ENCODE measurements at regions not wholly inside any gene's neighbourhood (a gene's known extent, or its start where the extent isn't known, plus 50 kb on each side); places are given as distances from the start of the nearest gene placed in this dataset.
A peak's percentile ranks its signal among the peaks of the same experiment; 100 is the strongest.

DNA sequence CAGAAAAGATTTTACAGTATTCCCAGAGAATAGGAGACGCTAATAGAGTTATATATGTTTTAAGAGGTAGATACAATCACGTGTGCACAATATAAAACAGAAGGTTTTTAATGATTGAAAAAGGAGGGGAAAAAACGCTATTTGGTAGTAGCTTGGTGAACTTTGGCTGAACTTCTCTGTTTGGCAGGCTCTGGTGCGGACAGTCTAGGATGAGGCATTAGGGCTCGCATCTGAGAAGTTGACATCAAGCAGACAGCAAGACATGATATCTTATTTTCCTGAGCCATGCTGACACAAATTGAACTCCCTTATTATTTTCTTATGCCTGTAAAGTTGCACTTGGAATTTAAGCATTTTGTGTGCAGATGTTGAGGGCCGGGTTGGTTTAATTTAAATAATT, 176.6 kb downstream of the EN1 start:
- peak; percentile 88 for DNase-seq (ENCODE audit: low read depth)
- Mint-ChIP-seq H3K4me1 (ENCODE audit: low read depth, unreplicated experiment) (peaks cover 36% of the 10 kb centered on the region), H3K27ac (ENCODE audit: unreplicated experiment) (no peak overlapping the region), H3K9me3 (ENCODE audit: unreplicated experiment) (peaks cover 3% of the 10 kb centered on the region), H3K36me3 (ENCODE audit: low read depth, unreplicated experiment) (no peaks in the 10 kb centered on the region), H3K4me3 (ENCODE audit: unreplicated experiment) (no peak overlapping the region), H3K27me3 (ENCODE audit: low read depth, unreplicated experiment) (peaks cover 6% of the 10 kb centered on the region)
- H3K36me3 ChIP-seq (ENCODE audit: insufficient read depth, low read length), result no peaks in the 10 kb centered on the region
- H3K4me3 ChIP-seq (ENCODE audit: insufficient read depth, low read depth, low read length), result no peak overlapping the region
- peak overlapping the region; percentile 8 for H3K4me2 ChIP-seq (ENCODE audit: low read length)
- no peaks in the 10 kb centered on the region for H3K79me2 ChIP-seq (ENCODE audit: insufficient read depth, low read length)
- H3K9ac ChIP-seq (ENCODE audit: low read length), result no peak overlapping the region
- no peak overlapping the region for H3K27ac ChIP-seq (ENCODE audit: low read depth, low read length)
- H3K27me3 ChIP-seq (ENCODE audit: insufficient read depth, low read length), result no peaks in the 10 kb centered on the region
- H3K9me3 ChIP-seq (ENCODE audit: insufficient read depth, low read depth, low read length), result no peaks in the 10 kb centered on the region
- FAIRE-seq, result peak; percentile 76
- H3K4me1 ChIP-seq (ENCODE audit: insufficient read depth, low read length), result peaks cover 42% of the 10 kb centered on the region
- no peak overlapping the region for H2AFZ ChIP-seq (ENCODE audit: low read depth, low read length)
- H4K20me1 ChIP-seq (ENCODE audit: insufficient read depth, low read length), result no peaks in the 10 kb centered on the region
- TF ChIP-seq, protein P1, sequence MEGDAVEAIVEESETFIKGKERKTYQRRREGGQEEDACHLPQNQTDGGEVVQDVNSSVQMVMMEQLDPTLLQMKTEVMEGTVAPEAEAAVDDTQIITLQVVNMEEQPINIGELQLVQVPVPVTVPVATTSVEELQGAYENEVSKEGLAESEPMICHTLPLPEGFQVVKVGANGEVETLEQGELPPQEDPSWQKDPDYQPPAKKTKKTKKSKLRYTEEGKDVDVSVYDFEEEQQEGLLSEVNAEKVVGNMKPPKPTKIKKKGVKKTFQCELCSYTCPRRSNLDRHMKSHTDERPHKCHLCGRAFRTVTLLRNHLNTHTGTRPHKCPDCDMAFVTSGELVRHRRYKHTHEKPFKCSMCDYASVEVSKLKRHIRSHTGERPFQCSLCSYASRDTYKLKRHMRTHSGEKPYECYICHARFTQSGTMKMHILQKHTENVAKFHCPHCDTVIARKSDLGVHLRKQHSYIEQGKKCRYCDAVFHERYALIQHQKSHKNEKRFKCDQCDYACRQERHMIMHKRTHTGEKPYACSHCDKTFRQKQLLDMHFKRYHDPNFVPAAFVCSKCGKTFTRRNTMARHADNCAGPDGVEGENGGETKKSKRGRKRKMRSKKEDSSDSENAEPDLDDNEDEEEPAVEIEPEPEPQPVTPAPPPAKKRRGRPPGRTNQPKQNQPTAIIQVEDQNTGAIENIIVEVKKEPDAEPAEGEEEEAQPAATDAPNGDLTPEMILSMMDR (IDR thresholded peaks at IDR 0.05; ENCODE audit: insufficient read depth, low read depth, low read length), result no peak
- no peak for TF ChIP-seq EZH2 (IDR thresholded peaks at IDR 0.05; ENCODE audit: insufficient read depth, low read length)

GRCh38 chr2:118670276-118670675, 177.2 kb downstream of the EN1 start:
- H3K27ac ChIP-seq (ENCODE audit: low read depth, low read length), result peak overlapping the region; percentile 99
- no peak for FAIRE-seq
- H3K4me2 ChIP-seq (ENCODE audit: low read length), result peak overlapping the region; percentile 74
- no peaks in the 10 kb centered on the region for H3K27me3 ChIP-seq (ENCODE audit: insufficient read depth, low read length)
- H3K36me3 ChIP-seq (ENCODE audit: insufficient read depth, low read length), result no peaks in the 10 kb centered on the region
- no peaks in the 10 kb centered on the region for H3K9me3 ChIP-seq (ENCODE audit: insufficient read depth, low read depth, low read length)
- peak; percentile 61 for DNase-seq (ENCODE audit: low read depth)
- Mint-ChIP-seq H3K4me1 (ENCODE audit: low read depth, unreplicated experiment) (peaks cover 38% of the 10 kb centered on the region), H3K27me3 (ENCODE audit: low read depth, unreplicated experiment) (peaks cover 5% of the 10 kb centered on the region), H3K36me3 (ENCODE audit: low read depth, unreplicated experiment) (no peaks in the 10 kb centered on the region), H3K4me3 (ENCODE audit: unreplicated experiment) (no peak overlapping the region), H3K27ac (ENCODE audit: unreplicated experiment) (peak overlapping the region; percentile 5), H3K9me3 (ENCODE audit: unreplicated experiment) (peaks cover 3% of the 10 kb centered on the region)
- peak overlapping the region; percentile 79 for H3K9ac ChIP-seq (ENCODE audit: low read length)
- TF ChIP-seq, protein P1 (IDR thresholded peaks at IDR 0.05; ENCODE audit: insufficient read depth, low read depth, low read length), result no peak
- TF ChIP-seq EZH2 (IDR thresholded peaks at IDR 0.05; ENCODE audit: insufficient read depth, low read length), result no peak
- H3K79me2 ChIP-seq (ENCODE audit: insufficient read depth, low read length), result no peaks in the 10 kb centered on the region
- H4K20me1 ChIP-seq (ENCODE audit: insufficient read depth, low read length), result no peaks in the 10 kb centered on the region
- no peak overlapping the region for H3K4me3 ChIP-seq (ENCODE audit: insufficient read depth, low read depth, low read length)
- H3K4me1 ChIP-seq (ENCODE audit: insufficient read depth, low read length), result peaks cover 42% of the 10 kb centered on the region
- no peak overlapping the region for H2AFZ ChIP-seq (ENCODE audit: low read depth, low read length)

DNA sequence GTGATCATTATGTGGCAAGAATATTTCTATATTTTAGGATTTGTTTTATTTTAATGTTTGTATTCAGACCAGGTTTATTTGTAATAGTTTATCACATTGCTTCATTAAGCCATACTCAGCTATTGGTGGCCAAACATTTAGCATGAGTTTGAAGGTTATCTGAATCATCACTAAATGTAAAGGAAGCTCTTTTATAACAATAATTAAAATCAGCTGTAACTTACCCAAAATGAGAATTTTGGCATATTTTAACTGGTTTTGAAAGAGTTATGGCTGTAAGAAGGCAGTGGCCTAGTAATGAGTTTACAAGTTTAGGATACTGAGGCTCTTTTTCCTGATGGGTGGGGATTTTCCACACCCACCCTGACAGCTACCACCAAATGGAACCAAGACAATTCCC, 177.8 kb downstream of the EN1 start:
- peak overlapping the region; percentile 80 for H3K27ac Mint-ChIP-seq (ENCODE audit: unreplicated experiment)
- H4K20me1 ChIP-seq (ENCODE audit: insufficient read depth, low read length), result no peaks in the 10 kb centered on the region
- H3K36me3 ChIP-seq (ENCODE audit: insufficient read depth, low read length), result no peaks in the 10 kb centered on the region
- H3K27ac ChIP-seq (ENCODE audit: low read depth, low read length), result peak overlapping the region; percentile 99
- no peak overlapping the region for H3K4me3 ChIP-seq (ENCODE audit: insufficient read depth, low read depth, low read length)
- FAIRE-seq (no peak), DNase-seq (ENCODE audit: low read depth) (no peak)
- H3K27me3 ChIP-seq (ENCODE audit: insufficient read depth, low read length), result no peaks in the 10 kb centered on the region
- no peaks in the 10 kb centered on the region for H3K9me3 ChIP-seq (ENCODE audit: insufficient read depth, low read depth, low read length)
- peak overlapping the region; percentile 74 for H3K4me2 ChIP-seq (ENCODE audit: low read length)
- no peaks in the 10 kb centered on the region for H3K79me2 ChIP-seq (ENCODE audit: insufficient read depth, low read length)
- H3K27me3 Mint-ChIP-seq (ENCODE audit: low read depth, unreplicated experiment), result peaks cover 4% of the 10 kb centered on the region
- peaks cover 42% of the 10 kb centered on the region for H3K4me1 ChIP-seq (ENCODE audit: insufficient read depth, low read length)
- H3K36me3 Mint-ChIP-seq (ENCODE audit: low read depth, unreplicated experiment), result no peaks in the 10 kb centered on the region
- no peak overlapping the region for H2AFZ ChIP-seq (ENCODE audit: low read depth, low read length)
- no peaks in the 10 kb centered on the region for H3K9me3 Mint-ChIP-seq (ENCODE audit: unreplicated experiment)
- H3K4me1 Mint-ChIP-seq (ENCODE audit: low read depth, unreplicated experiment), result peaks cover 38% of the 10 kb centered on the region
- H3K9ac ChIP-seq (ENCODE audit: low read length), result peak overlapping the region; percentile 79
- no peak for TF ChIP-seq EZH2 (IDR thresholded peaks at IDR 0.05; ENCODE audit: insufficient read depth, low read length)
- TF ChIP-seq, protein P1 (IDR thresholded peaks at IDR 0.05; ENCODE audit: insufficient read depth, low read depth, low read length), result no peak
- H3K4me3 Mint-ChIP-seq (ENCODE audit: unreplicated experiment), result no peak overlapping the region
